ENCODE measurements at regions not wholly inside any gene's neighbourhood (a gene's known extent, or its start where the extent isn't known, plus 50 kb on each side); places are given as distances from the start of the nearest gene placed in this dataset.

DNA sequence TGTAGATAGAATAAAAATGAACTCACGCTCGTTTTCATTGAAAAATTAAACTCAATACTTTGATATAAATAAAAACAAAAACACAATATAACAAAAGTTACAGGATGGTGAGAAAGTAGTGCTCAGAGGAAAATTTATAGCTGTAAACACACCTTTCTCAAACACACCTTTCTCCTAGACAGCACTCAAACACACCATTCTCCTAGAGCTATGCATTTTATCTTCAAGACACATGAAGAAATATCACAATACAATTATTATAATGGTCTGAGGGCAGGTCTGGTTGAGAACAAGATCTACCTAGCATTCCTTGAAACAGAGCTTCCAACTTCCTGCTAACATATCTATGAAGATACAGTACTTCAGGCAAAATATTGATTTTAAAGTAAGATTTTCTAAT is 183.4 kb upstream of the NBEA start:
- DNase-seq: no peak

GRCh38 chr13:34762312-34762711 is 179.8 kb upstream of the NBEA start:
- DNase-seq: no peak

GRCh38 chr13:34764246-34764645 is 177.8 kb upstream of the NBEA start:
- no peak for DNase-seq

GRCh38 chr13:34765446-34766180 is 176.5 kb upstream of the NBEA start:
- no peak for DNase-seq

DNA sequence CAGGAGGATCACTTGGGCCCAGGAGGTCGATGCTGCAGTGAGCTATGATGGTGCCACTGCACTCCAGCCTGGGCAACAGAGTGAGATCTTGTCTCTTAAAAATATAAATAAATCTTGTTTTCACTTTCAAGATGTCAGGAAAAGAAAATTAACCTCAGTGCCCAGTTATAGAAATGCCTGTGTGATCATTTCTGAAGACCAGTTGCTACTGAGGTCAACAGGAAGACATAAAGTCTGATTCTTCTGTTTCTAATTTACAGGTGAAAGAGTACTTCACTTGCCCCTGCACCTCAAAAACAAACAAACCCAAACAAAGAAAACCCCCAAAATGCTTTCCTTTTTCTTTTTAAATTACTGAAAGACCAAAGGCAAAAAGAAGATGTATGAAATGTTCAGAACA is 174.3 kb upstream of the NBEA start:
- no peak for DNase-seq

GRCh38 chr13:34772206-34772605 is 169.9 kb upstream of the NBEA start:
- no peak for DNase-seq

DNA sequence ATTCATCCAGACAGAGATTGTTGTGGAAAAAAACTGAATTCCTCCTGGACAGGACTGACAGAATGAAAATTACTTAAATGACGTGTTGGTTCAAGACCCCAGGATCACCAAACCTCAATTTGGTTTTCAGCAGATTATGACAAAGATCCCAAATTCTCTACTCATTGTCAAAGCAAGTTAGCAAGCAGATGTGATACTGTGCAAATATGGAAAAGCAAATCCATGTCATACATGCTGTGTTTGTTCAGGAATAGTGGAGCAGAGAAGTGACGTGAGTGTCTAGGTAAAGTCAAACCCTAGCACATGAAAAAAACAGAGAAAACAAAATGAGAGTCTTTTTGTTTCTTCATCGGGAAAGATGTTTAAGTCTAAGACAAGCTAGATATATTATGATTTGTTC is 169.2 kb upstream of the NBEA start:
- no peak for DNase-seq

DNA sequence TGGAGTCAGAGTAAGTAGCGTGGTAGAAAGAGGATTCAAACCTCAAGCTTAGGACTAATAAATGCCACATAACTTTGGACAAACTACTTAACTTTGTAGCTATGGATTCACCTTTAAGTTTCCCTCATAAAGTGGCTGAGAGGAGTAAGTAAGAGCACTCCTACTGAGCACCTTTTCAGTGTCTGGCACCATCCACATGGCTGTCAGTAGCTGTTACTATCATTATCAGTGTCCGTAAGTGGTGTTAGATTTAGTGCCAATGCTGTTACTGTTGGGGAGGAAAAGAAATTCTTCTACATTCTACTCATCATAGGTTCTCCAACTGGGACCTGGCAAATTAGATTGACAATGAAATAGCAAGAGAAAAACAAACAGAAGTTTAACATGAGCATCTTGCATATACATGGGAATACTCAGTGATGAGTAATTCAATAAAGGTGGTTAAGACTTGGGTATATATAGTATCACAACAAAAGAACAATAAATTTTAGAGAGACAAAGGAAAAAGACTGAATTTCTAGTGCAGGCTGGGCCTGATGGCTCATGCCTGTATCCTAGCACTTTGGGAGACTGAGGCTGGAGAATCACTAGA is 165.6 kb upstream of the NBEA start:
- DNase-seq: no peak

- no peak for DNase-seq
Measured at GRCh38 chr13:34777089-34777913, 164.8 kb upstream of the NBEA start.

DNA sequence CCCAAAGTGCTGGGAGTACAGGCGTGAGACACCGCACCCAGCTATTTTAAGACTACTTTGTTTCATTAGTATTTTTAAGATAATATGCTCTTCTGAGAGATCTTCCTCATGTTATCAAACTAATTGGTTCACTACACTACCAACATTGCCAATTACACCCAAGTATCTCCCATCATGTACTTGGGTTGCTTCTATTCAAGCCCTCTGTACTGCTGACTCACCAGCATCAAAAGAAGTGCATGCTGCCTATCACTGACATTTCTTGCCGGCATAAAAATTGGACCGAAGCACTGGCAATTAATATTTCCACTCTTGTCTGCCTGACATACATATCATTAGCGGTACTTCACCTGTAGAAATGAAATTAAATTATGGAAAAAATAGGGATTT is 164.2 kb upstream of the NBEA start:
- DNase-seq: no peak

DNA sequence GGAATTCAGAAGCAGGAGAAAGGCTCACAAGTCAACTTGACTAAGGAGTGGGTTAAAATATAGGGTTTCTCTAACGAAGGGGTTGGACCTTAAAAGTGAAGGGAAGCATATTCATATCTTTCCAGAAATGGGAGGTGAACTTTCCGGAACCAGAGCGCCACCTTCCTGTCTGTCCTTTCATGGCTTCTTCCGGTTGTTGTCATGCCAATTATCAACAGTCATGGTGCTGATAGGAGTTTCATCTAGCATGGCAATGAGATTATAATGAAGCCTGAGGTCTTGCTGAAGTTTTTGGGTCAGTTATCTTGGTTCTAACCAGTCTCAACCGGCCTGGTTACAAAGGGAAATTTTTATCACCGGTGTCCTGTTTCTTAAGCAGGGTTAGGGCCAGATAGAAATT is 162.9 kb upstream of the NBEA start:
- no peak for DNase-seq

DNA sequence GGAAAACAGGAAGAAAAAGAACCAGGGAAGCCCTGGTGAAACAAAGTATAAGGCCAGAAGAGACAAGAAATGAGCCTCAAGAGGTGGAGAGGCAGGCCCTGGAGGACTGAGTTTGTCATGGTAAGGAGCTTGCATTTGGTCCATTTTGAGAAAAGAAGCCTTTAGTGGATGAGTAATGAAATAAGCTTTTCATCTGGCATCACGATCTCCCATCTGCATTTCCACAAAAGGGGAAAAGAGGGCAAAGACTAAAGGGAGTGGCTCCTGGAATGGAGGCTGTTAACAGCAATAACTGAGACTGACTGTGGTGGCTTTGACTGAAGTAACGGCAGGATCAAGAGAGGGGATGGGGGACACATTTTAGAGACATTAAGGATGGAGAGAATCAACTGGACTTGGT is 148.8 kb upstream of the NBEA start:
- no peak for DNase-seq

DNA sequence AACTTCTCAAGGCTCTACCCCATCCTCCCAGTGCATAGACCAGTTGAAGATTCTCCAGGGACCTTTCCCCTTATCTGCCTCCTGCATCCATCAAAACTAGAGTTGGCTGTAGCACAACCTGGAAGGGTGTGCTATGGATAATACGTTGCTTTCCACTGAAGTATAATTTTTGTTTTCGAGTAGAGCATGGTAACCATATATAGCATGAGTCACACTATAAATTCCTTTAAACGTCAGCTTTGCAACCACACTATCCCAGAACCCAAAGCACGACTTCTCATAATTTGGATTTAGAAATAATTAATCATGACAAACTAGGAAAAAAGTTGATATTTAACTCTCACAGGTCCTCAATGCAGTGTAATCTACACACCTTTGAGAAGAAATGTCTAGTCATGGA is 138.3 kb upstream of the NBEA start:
- DNase-seq: no peak

DNA sequence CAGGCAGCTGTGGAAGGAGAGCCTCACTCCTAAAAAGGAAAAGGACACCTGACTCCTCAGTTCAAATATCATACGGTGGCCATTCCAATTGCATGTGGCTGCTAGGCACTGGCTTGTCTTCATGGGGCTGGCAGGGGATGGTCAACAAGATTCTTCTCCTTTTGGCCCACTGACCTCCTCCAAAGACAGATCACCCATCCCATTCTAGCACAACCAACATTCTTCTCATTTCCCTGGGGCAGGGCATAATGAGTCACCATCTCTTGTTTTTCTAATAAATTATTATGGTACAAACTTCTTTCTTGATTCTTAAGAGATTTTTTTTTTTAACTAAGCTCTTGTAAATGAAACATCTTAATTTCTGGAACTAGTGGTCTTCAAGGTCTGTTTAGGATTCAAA is 136.7 kb upstream of the NBEA start:
- no peak for DNase-seq

- DNase-seq: no peak
Measured at GRCh38 chr13:34808649-34809048, 133.4 kb upstream of the NBEA start.

- no peak for DNase-seq
Measured at GRCh38 chr13:34810996-34811395, 131.1 kb upstream of the NBEA start.

DNA sequence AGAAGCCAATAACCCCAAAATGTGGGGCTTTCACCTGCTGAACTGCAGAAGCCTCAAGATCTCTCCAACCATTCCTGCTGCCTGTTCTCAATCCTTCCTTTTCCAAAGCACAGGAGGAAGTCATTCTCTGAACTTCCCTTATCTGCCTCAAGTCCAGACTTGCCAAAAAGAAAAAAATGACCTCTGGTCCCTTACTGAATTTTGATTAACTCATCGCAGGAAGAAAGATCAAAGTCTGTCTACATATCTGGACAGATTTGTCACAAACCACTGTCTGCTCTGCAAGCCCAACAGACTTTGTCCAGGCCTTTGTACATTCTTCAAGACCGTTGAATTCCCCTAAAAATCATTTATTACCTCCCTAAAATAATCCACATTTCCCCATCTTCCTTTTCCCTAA is 126.5 kb upstream of the NBEA start:
- no peak for DNase-seq

GRCh38 chr13:34816245-34816884 is 125.7 kb upstream of the NBEA start:
- DNase-seq: peak; percentile 58

GRCh38 chr13:34816908-34817665 is 125.0 kb upstream of the NBEA start:
- DNase-seq: no peak

- DNase-seq: no peak
Measured at GRCh38 chr13:34822650-34823049, 119.4 kb upstream of the NBEA start.

DNA sequence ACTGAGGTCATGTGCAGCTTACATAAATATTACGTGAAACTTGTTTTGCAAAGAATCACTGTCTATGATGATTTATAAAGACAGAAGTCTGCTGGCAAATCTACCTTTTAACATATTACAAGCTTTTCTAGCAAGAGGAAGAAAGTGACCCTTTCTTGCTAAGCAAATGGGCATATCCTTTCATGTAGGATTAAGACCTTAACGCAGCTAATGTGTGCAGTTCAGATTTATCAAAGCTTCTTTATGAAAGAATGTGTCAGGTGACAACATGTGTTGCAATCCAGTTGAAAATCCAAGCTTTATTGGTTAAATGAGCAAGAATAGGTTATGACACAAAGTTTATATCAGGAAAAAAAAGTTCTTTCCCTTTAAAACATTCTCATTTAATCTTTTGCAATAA is 115.6 kb upstream of the NBEA start:
- DNase-seq: no peak

DNA sequence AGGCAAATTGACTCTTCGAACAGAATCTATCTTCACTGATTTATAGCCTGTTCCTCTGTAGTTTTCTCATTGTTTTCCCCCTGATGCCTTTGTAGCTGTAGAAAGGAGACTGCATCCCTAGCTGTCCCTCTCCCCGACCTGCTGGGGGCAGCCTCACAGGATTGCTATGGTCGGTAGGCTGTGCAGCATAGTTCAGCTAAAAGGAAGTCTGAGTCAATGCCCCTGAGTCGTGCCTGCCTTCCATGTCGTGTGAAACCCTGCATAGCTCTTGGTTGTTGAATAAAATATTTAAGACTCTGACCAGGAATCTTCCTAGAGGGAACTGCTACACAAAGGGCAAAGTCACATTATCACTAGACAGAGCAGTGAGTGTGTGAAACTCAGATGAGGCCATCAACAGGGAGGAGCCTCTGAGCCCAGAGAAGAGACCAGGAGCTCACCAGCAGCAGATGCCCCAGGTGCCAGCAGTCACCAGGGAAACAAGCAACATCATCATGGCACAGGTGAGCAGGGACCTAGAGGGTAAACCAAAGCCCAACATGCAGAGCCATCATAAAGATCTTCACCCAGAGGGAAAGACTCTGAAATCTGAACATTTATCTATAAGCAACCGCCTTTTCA is 108.4 kb upstream of the NBEA start:
- DNase-seq: no peak
